ENCODE measurements at regions not wholly inside any gene's neighbourhood (a gene's known extent, or its start where the extent isn't known, plus 50 kb on each side); places are given as distances from the start of the nearest gene placed in this dataset.

GRCh38 chrX:137771537-137771936 lies 205.6 kb downstream of the ZIC3 start:
- 94% methylated on average over 2 of the region's 2 CpGs; no CpG with 5 or more reads in 1 of the 2 experiments for WGBS, 2 experiments (ENCODE audit: extremely low coverage in 1 of 2, insufficient coverage in 1 of 2, insufficient read length in 1 of 2, insufficient replicate concordance in 2 of 2, low coverage in 1 of 2, low lambda C conversion rate in 2 of 2, missing lambda C conversion rate in 1 of 2)
- POLR2A ChIA-PET (ENCODE audit: partially characterized antibody), result no interaction called here
- TF ChIP-seq CTBP2 (IDR thresholded peaks at IDR 0.05; ENCODE audit: borderline replicate concordance, insufficient read depth, insufficient read length, low read length) (no peak), SP4 (IDR thresholded peaks at IDR 0.05; ENCODE audit: low read length) (no peak), CTCF (IDR thresholded peaks at IDR 0.05; ENCODE audit: control extremely low read depth in 1 of 3, insufficient read depth in 1 of 3, low read depth in 1 of 3, low read length in 3 of 3) (no peak), BCL11A (IDR thresholded peaks at IDR 0.05; ENCODE audit: low read depth in 2 of 2, low read length in 2 of 2) (no peak), RNF2 (IDR thresholded peaks at IDR 0.05; ENCODE audit: borderline replicate concordance, low read depth, low read length, missing control alignments, poor library complexity, severe bottlenecking) (no peak), TCF12 (IDR thresholded peaks at IDR 0.05; ENCODE audit: low read depth, low read length) (no peak), SAP30 (IDR thresholded peaks at IDR 0.05; ENCODE audit: insufficient read depth, insufficient replicate concordance, low read length) (no peak), KDM4A (IDR thresholded peaks at IDR 0.05; ENCODE audit: low read depth, low read length, severe bottlenecking) (no peak), ZNF274 (IDR thresholded peaks at IDR 0.05; ENCODE audit: borderline replicate concordance, extremely low read depth, low read length) (no peak), SIRT6 (IDR thresholded peaks at IDR 0.05; ENCODE audit: low read length) (no peak), NANOG (IDR thresholded peaks at IDR 0.05; ENCODE audit: insufficient read depth, low read depth, low read length, poor library complexity, severe bottlenecking) (no peak), JUN (IDR thresholded peaks at IDR 0.05; ENCODE audit: low read depth, low read length) (no peak)

More at GRCh38 chrX:137771537-137771936, 205.6 kb downstream of the ZIC3 start:
- H3K56ac ChIP-seq (replicated peaks; ENCODE audit: insufficient read length, low read depth, low read length), result no peak overlapping the region
- H3K9ac ChIP-seq (replicated peaks in 1 of 4; ENCODE audit: extremely low read depth in 1 of 4, low read depth in 3 of 4, low read length in 3 of 4), result no peak overlapping the region
- H2BK20ac ChIP-seq (ENCODE audit: low read length), result no peak overlapping the region
- H3K79me2 ChIP-seq (ENCODE audit: control insufficient read depth in 1 of 2, insufficient read depth in 2 of 2, low read length in 2 of 2), result no peaks in the 10 kb centered on the region
- H2BK12ac ChIP-seq (ENCODE audit: low read depth, low read length), result no peak overlapping the region
- no peak overlapping the region for H4K5ac ChIP-seq (ENCODE audit: insufficient read length, low read depth, low read length)
- H3K23ac ChIP-seq (ENCODE audit: insufficient read length), result no peak overlapping the region
- no peak overlapping the region for H3K4me3 ChIP-seq (ENCODE audit: extremely low read depth in 1 of 4, insufficient read depth in 2 of 4, low read depth in 3 of 4, low read length in 4 of 4)
- no peak overlapping the region for H2BK5ac ChIP-seq (ENCODE audit: low read depth, low read length)
- H3K4me2 ChIP-seq (ENCODE audit: insufficient read depth in 1 of 2, low read depth in 2 of 2, low read length in 2 of 2), result no peak overlapping the region
- no peak overlapping the region for H2AK5ac ChIP-seq (ENCODE audit: low read depth, low read length)
- CTCF ChIA-PET (ENCODE audit: partially characterized antibody), result interaction anchor here (0.6 kb wide), 1 partner anchor 80 kb away, joined by 3 read pairs; no protein-coding TSS in a partner anchor
- FAIRE-seq (no peak), DNase-seq (ENCODE audit: low read depth in 1 of 2, low spot score in 2 of 2) (no peak)
- H4K20me1 ChIP-seq (replicated peaks in 1 of 2; ENCODE audit: control insufficient read depth in 1 of 2, insufficient read depth in 2 of 2, low read length in 2 of 2), result no peaks in the 10 kb centered on the region
- H3K27me3 ChIP-seq (replicated peaks in 1 of 4; ENCODE audit: control insufficient read depth in 3 of 4, extremely low read depth in 1 of 4, insufficient read depth in 3 of 4, low read length in 3 of 4), result no peaks in the 10 kb centered on the region
- H4K8ac ChIP-seq (ENCODE audit: extremely low read depth, insufficient read depth, low read length), result no peak overlapping the region
- H3K23me2 ChIP-seq (ENCODE audit: low read depth, low read length), result no peaks in the 10 kb centered on the region
- no peak overlapping the region for H3K18ac ChIP-seq (ENCODE audit: extremely low read depth, low read length)
- H2AFZ ChIP-seq (ENCODE audit: low read length), result no peak overlapping the region
- no peak overlapping the region for H2BK15ac ChIP-seq (ENCODE audit: low read length)
- no peak overlapping the region for H4K91ac ChIP-seq (replicated peaks; ENCODE audit: insufficient read length, low read length)
- H3K79me1 ChIP-seq (ENCODE audit: low read depth, low read length), result no peaks in the 10 kb centered on the region
- no peak overlapping the region for H3K4ac ChIP-seq (replicated peaks; ENCODE audit: insufficient read length, low read depth, low read length)
- H2BK120ac ChIP-seq (replicated peaks; ENCODE audit: low read depth, low read length), result no peak overlapping the region
- no peak overlapping the region for H3K14ac ChIP-seq (ENCODE audit: insufficient read length)
- H3K36me3 ChIP-seq (ENCODE audit: control insufficient read depth in 2 of 4, insufficient read depth in 4 of 4, low read length in 3 of 4), result no peaks in the 10 kb centered on the region
- no peaks in the 10 kb centered on the region for H3K4me1 ChIP-seq (replicated peaks in 1 of 4; ENCODE audit: control insufficient read depth in 3 of 4, insufficient read depth in 4 of 4, low read length in 3 of 4)
- H3K9me3 ChIP-seq (ENCODE audit: insufficient read depth in 2 of 2, low read depth in 1 of 2, low read length in 1 of 2), result peaks cover 9 to 11% of the 10 kb centered on the region in 2 experiments; a peak in 2 of 4 replicates
- no peak overlapping the region for H3K27ac ChIP-seq (ENCODE audit: low read depth, low read length)
